ENCODE measurements at regions not wholly inside any gene's neighbourhood (a gene's known extent, or its start where the extent isn't known, plus 50 kb on each side); places are given as distances from the start of the nearest gene placed in this dataset.
"Not testable (repeated sequence)": the region's sequence is repeated elsewhere in the genome, so short reads cannot be mapped to it uniquely, and the experiment has no call there.

- H3K4me3 ChIP-seq (ENCODE audit: low read depth, low read length) = no peak overlapping the region
- DNase-seq (ENCODE audit: low read depth) = no peak
- TF ChIP-seq CTCF (IDR thresholded peaks at IDR 0.05; ENCODE audit: low read depth, low read length, missing control alignments) = no peak
Measured at GRCh38 chr21:15667819-15668218, 62.0 kb upstream of the USP25 start.

- no peak for DNase-seq (ENCODE audit: low read depth)
- TF ChIP-seq CTCF (IDR thresholded peaks at IDR 0.05; ENCODE audit: low read depth, low read length, missing control alignments) = no peak
- no peak overlapping the region for H3K4me3 ChIP-seq (ENCODE audit: low read depth, low read length)
Measured at GRCh38 chr21:15669247-15669646, 60.5 kb upstream of the USP25 start.

GRCh38 chr21:15671188-15671587, 58.6 kb upstream of the USP25 start:
- no peak for DNase-seq (ENCODE audit: low read depth)
- TF ChIP-seq CTCF (IDR thresholded peaks at IDR 0.05; ENCODE audit: low read depth, low read length, missing control alignments) = no peak
- H3K4me3 ChIP-seq (ENCODE audit: low read depth, low read length) = no peak overlapping the region

- not testable (repeated sequence) for H3K4me3 ChIP-seq (ENCODE audit: low read depth, low read length); DNase-seq (ENCODE audit: low read depth)
Measured at GRCh38 chr21:15672578-15672977, 57.2 kb upstream of the USP25 start.

DNA sequence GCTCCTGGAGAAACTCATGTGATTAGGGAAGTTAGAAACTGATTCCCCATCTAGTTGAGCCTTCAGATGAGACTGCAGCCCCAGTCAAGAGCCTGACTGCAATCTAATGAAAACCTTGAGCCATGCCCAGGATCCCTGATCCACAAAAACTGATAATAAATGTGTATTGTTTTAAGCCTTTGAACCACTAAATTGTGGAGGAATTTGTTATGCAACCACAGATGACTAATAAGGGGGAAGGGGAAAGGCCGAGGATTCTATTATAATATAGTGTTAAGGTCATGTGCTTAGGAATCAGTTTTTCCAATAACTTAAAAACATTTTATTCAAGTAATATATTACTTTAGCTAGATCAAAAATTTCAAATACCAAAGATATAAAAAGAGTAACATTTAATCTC, 52.8 kb upstream of the USP25 start:
- no peak overlapping the region for H3K4me3 ChIP-seq (ENCODE audit: low read depth, low read length)
- no peak for DNase-seq (ENCODE audit: low read depth)
- no peak for TF ChIP-seq CTCF (IDR thresholded peaks at IDR 0.05; ENCODE audit: low read depth, low read length, missing control alignments)

- DNase-seq (ENCODE audit: low read depth) = no peak
- no peak for TF ChIP-seq CTCF (IDR thresholded peaks at IDR 0.05; ENCODE audit: low read depth, low read length, missing control alignments)
- no peak overlapping the region for H3K4me3 ChIP-seq (ENCODE audit: low read depth, low read length)
Measured at GRCh38 chr21:15679630-15680029, 50.2 kb upstream of the USP25 start.
